ENCODE measurements at regions not wholly inside any gene's neighbourhood (a gene's known extent, or its start where the extent isn't known, plus 50 kb on each side); places are given as distances from the start of the nearest gene placed in this dataset.

DNA sequence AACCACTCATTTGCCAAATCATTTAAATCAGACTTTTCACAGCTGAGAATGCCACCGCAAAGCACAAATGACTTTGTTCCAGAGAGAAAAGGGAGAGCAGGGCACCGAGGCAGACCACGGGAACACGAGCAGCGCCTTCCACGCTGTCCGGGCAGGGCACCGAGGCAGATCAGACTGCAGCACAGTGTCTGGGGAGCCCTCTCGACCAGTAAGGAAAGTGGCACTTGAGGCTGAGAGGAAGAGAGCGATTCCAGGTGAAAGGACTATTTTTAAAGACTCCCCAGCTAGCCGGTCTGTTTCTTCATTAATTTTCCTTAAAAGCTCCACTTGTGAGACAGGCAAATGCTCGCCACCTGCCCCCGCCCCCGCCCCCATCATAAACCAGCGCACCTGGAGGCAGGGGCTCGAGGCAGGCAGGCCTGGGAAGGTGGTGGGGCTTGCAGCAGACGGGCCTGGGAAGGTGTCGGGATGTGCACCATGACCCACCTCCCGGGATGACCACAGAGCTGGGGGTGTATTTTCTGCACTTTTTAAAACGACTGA is 80.9 kb upstream of the CTDP1 start:
- FAIRE-seq (no peak), DNase-seq (ENCODE audit: low read depth, low spot score) (no peak)
- Histone ChIP-seq H3K4me1 (ENCODE audit: control insufficient read depth, extremely low read depth, insufficient read depth, low read length) (no peaks in the 10 kb centered on the region), H2AFZ (ENCODE audit: control insufficient read depth, low read length) (no peak overlapping the region), H3K79me2 (ENCODE audit: control insufficient read depth, insufficient read depth, low read length) (no peaks in the 10 kb centered on the region), H3K27me3 (ENCODE audit: control insufficient read depth, extremely low read depth, insufficient read depth, low read length) (peaks cover 4% of the 10 kb centered on the region), H4K20me1 (ENCODE audit: control insufficient read depth, extremely low read depth, insufficient read depth, low read length) (no peaks in the 10 kb centered on the region), H3K4me3 (ENCODE audit: control insufficient read depth in 2 of 3, extremely low read depth in 1 of 3, insufficient read depth in 2 of 3, low read depth in 1 of 3, low read length in 3 of 3) (no peak overlapping the region), H3K36me3 (ENCODE audit: control insufficient read depth in 2 of 2, extremely low read depth in 1 of 2, insufficient read depth in 2 of 2, low read length in 2 of 2) (no peaks in the 10 kb centered on the region), H3K9me3 (ENCODE audit: control insufficient read depth, low read depth, low read length) (no peaks in the 10 kb centered on the region), H3K27ac (ENCODE audit: control insufficient read depth, insufficient read depth, low read length) (no peak overlapping the region), H3K4me2 (ENCODE audit: control insufficient read depth, extremely low read depth, insufficient read depth, low read depth, low read length) (no peak overlapping the region), H3K9ac (ENCODE audit: control insufficient read depth, extremely low read depth, insufficient read depth, low read length) (no peak overlapping the region), H3K9me1 (ENCODE audit: control insufficient read depth, extremely low read depth, insufficient read depth, low read length) (no peaks in the 10 kb centered on the region)
- TF ChIP-seq EZH2 (IDR thresholded peaks at IDR 0.05; ENCODE audit: low read length) = no peak
- TF ChIP-seq, protein P1, sequence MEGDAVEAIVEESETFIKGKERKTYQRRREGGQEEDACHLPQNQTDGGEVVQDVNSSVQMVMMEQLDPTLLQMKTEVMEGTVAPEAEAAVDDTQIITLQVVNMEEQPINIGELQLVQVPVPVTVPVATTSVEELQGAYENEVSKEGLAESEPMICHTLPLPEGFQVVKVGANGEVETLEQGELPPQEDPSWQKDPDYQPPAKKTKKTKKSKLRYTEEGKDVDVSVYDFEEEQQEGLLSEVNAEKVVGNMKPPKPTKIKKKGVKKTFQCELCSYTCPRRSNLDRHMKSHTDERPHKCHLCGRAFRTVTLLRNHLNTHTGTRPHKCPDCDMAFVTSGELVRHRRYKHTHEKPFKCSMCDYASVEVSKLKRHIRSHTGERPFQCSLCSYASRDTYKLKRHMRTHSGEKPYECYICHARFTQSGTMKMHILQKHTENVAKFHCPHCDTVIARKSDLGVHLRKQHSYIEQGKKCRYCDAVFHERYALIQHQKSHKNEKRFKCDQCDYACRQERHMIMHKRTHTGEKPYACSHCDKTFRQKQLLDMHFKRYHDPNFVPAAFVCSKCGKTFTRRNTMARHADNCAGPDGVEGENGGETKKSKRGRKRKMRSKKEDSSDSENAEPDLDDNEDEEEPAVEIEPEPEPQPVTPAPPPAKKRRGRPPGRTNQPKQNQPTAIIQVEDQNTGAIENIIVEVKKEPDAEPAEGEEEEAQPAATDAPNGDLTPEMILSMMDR (optimal IDR thresholded peaks at IDR 0.05 in 1 of 3, IDR thresholded peaks at IDR 0.05 in 1 of 3, conservative IDR thresholded peaks at IDR 0.05 in 1 of 3; ENCODE audit: extremely low read depth in 1 of 3, insufficient read depth in 2 of 3, low read length in 3 of 3) = no peak
- dilution Hi-C loops (cut with MboI; ENCODE audit: extremely low pct_ligation_motif_present, low sequenced_read_pairs) = no loop called here

DNA sequence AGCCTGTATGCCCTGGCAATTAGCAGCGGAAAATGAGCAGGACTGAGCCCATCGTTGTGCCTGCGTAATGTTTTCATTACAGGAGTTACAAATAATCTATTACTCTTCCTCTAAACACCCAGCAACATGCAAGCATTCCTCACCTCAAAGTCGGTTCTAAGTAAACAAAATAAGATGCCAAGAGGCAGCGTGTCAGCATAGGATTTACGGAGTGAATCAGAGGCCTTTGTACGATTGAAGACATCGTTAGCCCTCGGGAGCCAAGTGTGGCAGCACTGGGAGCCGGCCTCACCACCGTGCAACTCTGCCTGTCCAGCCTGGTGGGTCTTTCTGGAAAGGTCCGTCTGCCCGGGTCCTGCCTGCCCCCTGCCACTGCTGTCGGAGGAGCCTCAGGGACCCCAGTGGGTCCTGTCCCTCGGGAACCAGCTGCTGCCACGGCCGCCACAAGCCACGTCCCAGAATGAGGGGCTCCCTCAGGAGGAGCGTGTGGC is 80.1 kb upstream of the CTDP1 start:
- Histone ChIP-seq H3K9me3 (ENCODE audit: control insufficient read depth, low read depth, low read length) (no peaks in the 10 kb centered on the region), H4K20me1 (ENCODE audit: control insufficient read depth, extremely low read depth, insufficient read depth, low read length) (no peaks in the 10 kb centered on the region), H2AFZ (ENCODE audit: control insufficient read depth, low read length) (no peak overlapping the region), H3K27ac (ENCODE audit: control insufficient read depth, insufficient read depth, low read length) (no peak overlapping the region), H3K9me1 (ENCODE audit: control insufficient read depth, extremely low read depth, insufficient read depth, low read length) (no peaks in the 10 kb centered on the region), H3K79me2 (ENCODE audit: control insufficient read depth, insufficient read depth, low read length) (no peaks in the 10 kb centered on the region), H3K4me2 (ENCODE audit: control insufficient read depth, extremely low read depth, insufficient read depth, low read depth, low read length) (no peak overlapping the region), H3K4me3 (ENCODE audit: control insufficient read depth in 2 of 3, extremely low read depth in 1 of 3, insufficient read depth in 2 of 3, low read depth in 1 of 3, low read length in 3 of 3) (no peak overlapping the region), H3K9ac (ENCODE audit: control insufficient read depth, extremely low read depth, insufficient read depth, low read length) (no peak overlapping the region), H3K27me3 (ENCODE audit: control insufficient read depth, extremely low read depth, insufficient read depth, low read length) (peaks cover 4% of the 10 kb centered on the region), H3K36me3 (ENCODE audit: control insufficient read depth in 2 of 2, extremely low read depth in 1 of 2, insufficient read depth in 2 of 2, low read length in 2 of 2) (no peaks in the 10 kb centered on the region), H3K4me1 (ENCODE audit: control insufficient read depth, extremely low read depth, insufficient read depth, low read length) (no peaks in the 10 kb centered on the region)
- FAIRE-seq = no peak
- dilution Hi-C loops (cut with MboI; ENCODE audit: extremely low pct_ligation_motif_present, low sequenced_read_pairs) = no loop called here
- no peak for DNase-seq (ENCODE audit: low read depth, low spot score)
- TF ChIP-seq, protein P1 (optimal IDR thresholded peaks at IDR 0.05 in 1 of 3, IDR thresholded peaks at IDR 0.05 in 1 of 3, conservative IDR thresholded peaks at IDR 0.05 in 1 of 3; ENCODE audit: extremely low read depth in 1 of 3, insufficient read depth in 2 of 3, low read length in 3 of 3) = no peak
- no peak for TF ChIP-seq EZH2 (IDR thresholded peaks at IDR 0.05; ENCODE audit: low read length)
